WTC11 (cell line): ENCODE measurements at regions not wholly inside any gene's neighbourhood (a gene's known extent, or its start where the extent isn't known, plus 50 kb on each side); places are given as distances from the start of the nearest gene placed in this dataset.
A peak's percentile ranks its signal among the peaks of the same experiment; 100 is the strongest.

ENCODE experiments used
- ATAC-seq: fragments of 200-7000 bp; cut with Tn5 transposase; 2 replicates; pipeline ENCODE4 v1.10.0; 2021; ENCODE audit warnings: mild to moderate bottlenecking, moderate library complexity
- CTCF ChIA-PET: fragments of 300-600 bp; sonication (Branson Sonifier 250); formaldehyde crosslinking; loops from one replicate; lab custom pipeline; 2021; ENCODE audit warnings: antibody characterized with exemption; lab: Charles Lee
- POLR2A ChIA-PET: fragments of 350-600 bp; sonication (Branson Sonifier 250); formaldehyde crosslinking; loops from one replicate; lab custom pipeline; 2021; ENCODE audit warnings: antibody characterized with exemption; lab: Charles Lee
- DNase-seq: peaks from one replicate; pipeline ENCODE4 v3.0.0; 2021; ENCODE audit warnings: low spot score
- H3K27ac Mint-ChIP-seq: 2 replicates; pipeline ENCODE4 v1.8.0; 2021; ENCODE audit warnings: mixed read lengths
- H3K27me3 Mint-ChIP-seq: 2 replicates; pipeline ENCODE4 v1.8.0; 2021; ENCODE audit warnings: low read depth, mild to moderate bottlenecking, moderate library complexity, mixed read lengths
- H3K36me3 Mint-ChIP-seq: 2 replicates; pipeline ENCODE4 v1.8.0; 2021; ENCODE audit warnings: mixed read lengths
- H3K4me1 Mint-ChIP-seq: 2 replicates; pipeline ENCODE4 v1.8.0; 2022; ENCODE audit warnings: mixed read lengths
- H3K4me3 Mint-ChIP-seq: 2 replicates; pipeline ENCODE4 v1.8.0; 2021; ENCODE audit warnings: mild to moderate bottlenecking, moderate library complexity, mixed read lengths
- H3K9me3 Mint-ChIP-seq: 2 replicates; pipeline ENCODE4 v1.8.0; 2021; ENCODE audit warnings: mixed read lengths
- ETV6 ChIP-seq: sonication (generic); formaldehyde crosslinking; IDR thresholded peaks from 2 replicates; pipeline ENCODE4 v1.8.1; 2022; ENCODE audit warnings: mild to moderate bottlenecking, missing genetic modification reagents
- FOXJ3 ChIP-seq: sonication (generic); formaldehyde crosslinking; IDR thresholded peaks from 2 replicates; pipeline ENCODE4 v1.9.0; 2021; ENCODE audit warnings: missing genetic modification reagents, mild to moderate bottlenecking, borderline replicate concordance
- FOXK1 ChIP-seq: sonication (generic); formaldehyde crosslinking; IDR thresholded peaks from 2 replicates; pipeline ENCODE4 v1.8.0; 2022; ENCODE audit warnings: mild to moderate bottlenecking, moderate library complexity, missing genetic modification reagents
- GTF2I ChIP-seq: fragments of 250-450 bp; sonication (Bioruptor Pico); conservative IDR thresholded peaks from 2 replicates; pipeline ENCODE4 v1.4.0; 2021; ENCODE audit warnings: mild to moderate bottlenecking
- HMGA2 ChIP-seq: fragments of 250-450 bp; sonication (Bioruptor Pico); IDR thresholded peaks from 2 replicates; pipeline ENCODE4 v1.4.0; 2021; ENCODE audit warnings: mild to moderate bottlenecking, moderate library complexity
- JUN ChIP-seq: sonication (generic); formaldehyde crosslinking; IDR thresholded peaks from 2 replicates; pipeline ENCODE4 v1.8.0; 2023; ENCODE audit warnings: mild to moderate bottlenecking, missing genetic modification reagents
- KAT7 ChIP-seq: sonication (generic); formaldehyde crosslinking; IDR thresholded peaks from 2 replicates; pipeline ENCODE4 v1.8.1; 2023; ENCODE audit warnings: missing genetic modification reagents, mild to moderate bottlenecking, borderline replicate concordance
- NR2C2 ChIP-seq: sonication (generic); formaldehyde crosslinking; IDR thresholded peaks from 2 replicates; pipeline ENCODE4 v1.8.0; 2022; ENCODE audit warnings: mild to moderate bottlenecking, missing genetic modification reagents
- RELA ChIP-seq: sonication (generic); formaldehyde crosslinking; IDR thresholded peaks from 2 replicates; pipeline ENCODE4 v1.8.1; 2022; ENCODE audit warnings: missing genetic modification reagents, mild to moderate bottlenecking, borderline replicate concordance
- TEAD1 ChIP-seq: sonication (generic); formaldehyde crosslinking; IDR thresholded peaks from 2 replicates; pipeline ENCODE4 v1.8.0; 2022; ENCODE audit warnings: mild to moderate bottlenecking, missing genetic modification reagents
- USF2 ChIP-seq: sonication (generic); formaldehyde crosslinking; IDR thresholded peaks from 2 replicates; pipeline ENCODE4 v1.8.1; 2023; ENCODE audit warnings: mild to moderate bottlenecking, missing genetic modification reagents, moderate library complexity
- ZNF138 ChIP-seq: sonication (generic); formaldehyde crosslinking; conservative IDR thresholded peaks from 2 replicates; pipeline ENCODE4 v1.8.1; 2022; ENCODE audit warnings: mild to moderate bottlenecking, moderate library complexity, missing genetic modification reagents
- ZNF416 ChIP-seq: fragments of 250-450 bp; sonication (Bioruptor Pico); IDR thresholded peaks from 2 replicates; pipeline ENCODE4 v1.9.0; 2021; ENCODE audit warnings: mild to moderate bottlenecking, inconsistent platforms
- ZNF425 ChIP-seq: fragments of 250-450 bp; sonication (Bioruptor Pico); conservative IDR thresholded peaks from 2 replicates; pipeline ENCODE4 v1.9.0; 2021; ENCODE audit warnings: mild to moderate bottlenecking
- ZNF532 ChIP-seq: fragments of 250-450 bp; sonication (Bioruptor Pico); IDR thresholded peaks from 2 replicates; pipeline ENCODE4 v1.9.0; 2021; ENCODE audit warnings: mild to moderate bottlenecking, borderline replicate concordance

GRCh38 chr6:84280030-84280429 is 52.6 kb upstream of the CEP162 start:
- POLR2A ChIA-PET: no interaction called here
- H3K27me3 Mint-ChIP-seq: no peaks in the 10 kb centered on the region; the same call in 1 of the 2 replicates
- no peak for ATAC-seq
- CTCF ChIA-PET: no interaction called here
- no peaks in the 10 kb centered on the region for H3K9me3 Mint-ChIP-seq
- H3K4me3 Mint-ChIP-seq: no peak overlapping the region
- no peak overlapping the region for H3K27ac Mint-ChIP-seq
- H3K36me3 Mint-ChIP-seq: no peaks in the 10 kb centered on the region
- no peak for TF ChIP-seq NR2C2 (CRISPR knock-in tag)
- TF ChIP-seq TEAD1: no peak
- TF ChIP-seq JUN (CRISPR knock-in tag): no peak
- no peak for TF ChIP-seq FOXJ3 (CRISPR knock-in tag)
- no peak for TF ChIP-seq ZNF532 (CRISPR knock-in tag)
- no peak for TF ChIP-seq ZNF416
- no peak for TF ChIP-seq GTF2I (CRISPR knock-in tag)
- TF ChIP-seq HMGA2: no peak
- DNase-seq: no peak
- H3K4me1 Mint-ChIP-seq: peaks cover 6% of the 10 kb centered on the region

- no peaks in the 10 kb centered on the region for H3K36me3 Mint-ChIP-seq
- no peaks in the 10 kb centered on the region for H3K9me3 Mint-ChIP-seq
- TF ChIP-seq ETV6 (CRISPR knock-in tag) (no peak), KAT7 (CRISPR knock-in tag) (no peak), USF2 (CRISPR knock-in tag) (no peak), ZNF425 (CRISPR knock-in tag) (no peak), FOXK1 (no peak), RELA (CRISPR knock-in tag) (no peak), ZNF138 (no peak)
- DNase-seq (no peak), ATAC-seq (no peak)
- ChIA-PET POLR2A (no interaction called here), CTCF (no interaction called here)
- H3K4me1 Mint-ChIP-seq: peaks cover 6% of the 10 kb centered on the region
- H3K27me3 Mint-ChIP-seq: no peaks in the 10 kb centered on the region; the same call in 1 of the 2 replicates
- no peak overlapping the region for H3K4me3 Mint-ChIP-seq
- H3K27ac Mint-ChIP-seq: peak overlapping the region; percentile 33; the same call in 1 of the 2 replicates
These were observed 51.0 kb upstream of the CEP162 start for GRCh38 chr6:84278321-84278998.
